Activated naive CD8-positive, alpha-beta T cell treated with anti-CD3 and anti-CD28 coated beads, Interleukin-2, amount 50 U/mL, for 24 hours (primary cell): ENCODE measurements at regions not wholly inside any gene's neighbourhood (a gene's known extent, or its start where the extent isn't known, plus 50 kb on each side); places are given as distances from the start of the nearest gene placed in this dataset.
"Not testable (repeated sequence)": the region's sequence is repeated elsewhere in the genome, so short reads cannot be mapped to it uniquely, and the experiment has no call there.

Source experiments
- ATAC-seq: fragments of 150-1000 bp; cut with Tn5 transposase; one replicate; pipeline ENCODE4 v1.10.0; 2021
- DNase-seq: peaks from one replicate; pipeline ENCODE4 v3.0.0; 2021
- H3K27ac Mint-ChIP-seq: one replicate; pipeline ENCODE4 v1.8.0; 2021; ENCODE audit warnings: mild to moderate bottlenecking, mixed read lengths
- H3K27me3 Mint-ChIP-seq: one replicate; pipeline ENCODE4 v1.8.0; 2021; ENCODE audit warnings: mixed read lengths
- H3K36me3 Mint-ChIP-seq: one replicate; pipeline ENCODE4 v1.8.0; 2021; ENCODE audit warnings: low read depth, mixed read lengths
- H3K4me1 Mint-ChIP-seq: one replicate; pipeline ENCODE4 v1.8.0; 2021; ENCODE audit warnings: mixed read lengths
- H3K4me3 Mint-ChIP-seq: one replicate; pipeline ENCODE4 v1.8.0; 2021; ENCODE audit warnings: mild to moderate bottlenecking, moderate library complexity, mixed read lengths
- H3K9me3 Mint-ChIP-seq: one replicate; pipeline ENCODE4 v1.8.0; 2021; ENCODE audit warnings: mixed read lengths

- Mint-ChIP-seq H3K4me1 (no peaks in the 10 kb centered on the region), H3K9me3 (no peaks in the 10 kb centered on the region), H3K27me3 (peaks cover 7% of the 10 kb centered on the region), H3K36me3 (no peaks in the 10 kb centered on the region), H3K4me3 (no peak overlapping the region), H3K27ac (no peak overlapping the region)
- DNase-seq (no peak), ATAC-seq (no peak)
These were observed 211.0 kb downstream of the CEMIP2 start for GRCh38 chr9:71557310-71557709.

GRCh38 chr9:71552480-71552879 lies 215.8 kb downstream of the CEMIP2 start:
- Mint-ChIP-seq H3K27me3 (peaks cover 20% of the 10 kb centered on the region), H3K4me1 (peaks cover 1% of the 10 kb centered on the region)

GRCh38 chr9:71549023-71549422 lies 219.3 kb downstream of the CEMIP2 start:
- H3K4me1 Mint-ChIP-seq, result peaks cover 1% of the 10 kb centered on the region
- peaks cover 20% of the 10 kb centered on the region for H3K27me3 Mint-ChIP-seq
- ATAC-seq, result no peak
- H3K9me3 Mint-ChIP-seq, result no peaks in the 10 kb centered on the region
- no peak overlapping the region for H3K4me3 Mint-ChIP-seq
- DNase-seq, result no peak
- H3K36me3 Mint-ChIP-seq, result no peaks in the 10 kb centered on the region
- no peak overlapping the region for H3K27ac Mint-ChIP-seq

More at GRCh38 chr9:71552480-71552879, 215.8 kb downstream of the CEMIP2 start:
- ATAC-seq (no peak), DNase-seq (no peak)
- H3K36me3 Mint-ChIP-seq, result no peaks in the 10 kb centered on the region
- H3K27ac Mint-ChIP-seq, result no peak overlapping the region
- H3K4me3 Mint-ChIP-seq, result no peak overlapping the region
- H3K9me3 Mint-ChIP-seq, result no peaks in the 10 kb centered on the region

- no peak overlapping the region for H3K27ac Mint-ChIP-seq
- H3K9me3 Mint-ChIP-seq, result no peaks in the 10 kb centered on the region
- no peak overlapping the region for H3K4me3 Mint-ChIP-seq
- DNase-seq, result no peak
- no peak for ATAC-seq
- H3K36me3 Mint-ChIP-seq, result no peaks in the 10 kb centered on the region
- H3K27me3 Mint-ChIP-seq, result peaks cover 9% of the 10 kb centered on the region
- peaks cover 1% of the 10 kb centered on the region for H3K4me1 Mint-ChIP-seq
These were observed 223.8 kb downstream of the CEMIP2 start for GRCh38 chr9:71544464-71544863.

GRCh38 chr9:71541436-71541835 lies 226.9 kb downstream of the CEMIP2 start:
- no peak for ATAC-seq
- H3K36me3 Mint-ChIP-seq, result no peaks in the 10 kb centered on the region

GRCh38 chr9:71524996-71525580 lies 243.2 kb downstream of the CEMIP2 start:
- no peak overlapping the region for H3K27ac Mint-ChIP-seq
- no peaks in the 10 kb centered on the region for H3K9me3 Mint-ChIP-seq
- H3K27me3 Mint-ChIP-seq, result peaks cover 2% of the 10 kb centered on the region
- ATAC-seq (no peak), DNase-seq (no peak)
- H3K4me3 Mint-ChIP-seq, result no peak overlapping the region
- no peaks in the 10 kb centered on the region for H3K4me1 Mint-ChIP-seq
- no peaks in the 10 kb centered on the region for H3K36me3 Mint-ChIP-seq

More at GRCh38 chr9:71541436-71541835, 226.9 kb downstream of the CEMIP2 start:
- Mint-ChIP-seq H3K27ac (no peak overlapping the region), H3K4me1 (no peaks in the 10 kb centered on the region), H3K27me3 (no peaks in the 10 kb centered on the region), H3K4me3 (no peak overlapping the region), H3K9me3 (no peaks in the 10 kb centered on the region)
- DNase-seq, result no peak

GRCh38 chr9:71524516-71524915 lies 243.8 kb downstream of the CEMIP2 start:
- ATAC-seq (no peak), DNase-seq (no peak)
- H3K27ac Mint-ChIP-seq, result no peak overlapping the region
- H3K27me3 Mint-ChIP-seq, result peaks cover 2% of the 10 kb centered on the region
- no peaks in the 10 kb centered on the region for H3K4me1 Mint-ChIP-seq
- no peaks in the 10 kb centered on the region for H3K36me3 Mint-ChIP-seq
- H3K4me3 Mint-ChIP-seq, result no peak overlapping the region
- no peaks in the 10 kb centered on the region for H3K9me3 Mint-ChIP-seq

GRCh38 chr9:71521132-71521531 lies 247.2 kb downstream of the CEMIP2 start:
- ATAC-seq, result no peak
- H3K9me3 Mint-ChIP-seq, result no peaks in the 10 kb centered on the region
- H3K27ac Mint-ChIP-seq, result no peak overlapping the region
- H3K4me3 Mint-ChIP-seq, result no peak overlapping the region
- H3K4me1 Mint-ChIP-seq, result no peaks in the 10 kb centered on the region
- H3K36me3 Mint-ChIP-seq, result no peaks in the 10 kb centered on the region
- no peak for DNase-seq
- H3K27me3 Mint-ChIP-seq, result peaks cover 2% of the 10 kb centered on the region

GRCh38 chr9:71519098-71519696 lies 249.1 kb downstream of the CEMIP2 start:
- Mint-ChIP-seq H3K4me3 (no peak overlapping the region), H3K27ac (no peak overlapping the region), H3K36me3 (no peaks in the 10 kb centered on the region), H3K4me1 (no peaks in the 10 kb centered on the region), H3K9me3 (no peaks in the 10 kb centered on the region), H3K27me3 (peaks cover 4% of the 10 kb centered on the region)
- DNase-seq (no peak), ATAC-seq (no peak)

GRCh38 chr9:71518045-71518827 lies 250.1 kb downstream of the CEMIP2 start:
- Mint-ChIP-seq H3K36me3 (no peaks in the 10 kb centered on the region), H3K27ac (no peak overlapping the region), H3K4me3 (no peak overlapping the region), H3K4me1 (no peaks in the 10 kb centered on the region), H3K9me3 (no peaks in the 10 kb centered on the region), H3K27me3 (peaks cover 4% of the 10 kb centered on the region)
- DNase-seq (no peak), ATAC-seq (no peak)

GRCh38 chr9:71515626-71516025 lies 252.7 kb downstream of the CEMIP2 start:
- Mint-ChIP-seq H3K27ac (no peak overlapping the region), H3K36me3 (no peaks in the 10 kb centered on the region), H3K27me3 (peaks cover 4% of the 10 kb centered on the region), H3K9me3 (no peaks in the 10 kb centered on the region), H3K4me3 (no peak overlapping the region), H3K4me1 (no peaks in the 10 kb centered on the region)
- DNase-seq (no peak), ATAC-seq (no peak)

GRCh38 chr9:71515107-71515506 lies 253.2 kb downstream of the CEMIP2 start:
- Mint-ChIP-seq H3K27ac (no peak overlapping the region), H3K4me3 (no peak overlapping the region), H3K36me3 (no peaks in the 10 kb centered on the region), H3K4me1 (no peaks in the 10 kb centered on the region), H3K27me3 (peaks cover 4% of the 10 kb centered on the region), H3K9me3 (no peaks in the 10 kb centered on the region)
- ATAC-seq (no peak), DNase-seq (no peak)

GRCh38 chr9:71514344-71514975 lies 253.9 kb downstream of the CEMIP2 start:
- H3K36me3 Mint-ChIP-seq, result no peaks in the 10 kb centered on the region
- no peaks in the 10 kb centered on the region for H3K9me3 Mint-ChIP-seq
- ATAC-seq (no peak), DNase-seq (no peak)
- H3K27ac Mint-ChIP-seq, result no peak overlapping the region
- H3K27me3 Mint-ChIP-seq, result peaks cover 4% of the 10 kb centered on the region
- H3K4me1 Mint-ChIP-seq, result no peaks in the 10 kb centered on the region
- H3K4me3 Mint-ChIP-seq, result no peak overlapping the region

GRCh38 chr9:71509054-71509453 lies 259.3 kb downstream of the CEMIP2 start:
- DNase-seq (no peak), ATAC-seq (peak; percentile 28)
- no peaks in the 10 kb centered on the region for H3K27me3 Mint-ChIP-seq
- H3K36me3 Mint-ChIP-seq, result no peaks in the 10 kb centered on the region
- H3K9me3 Mint-ChIP-seq, result no peaks in the 10 kb centered on the region
- no peak overlapping the region for H3K27ac Mint-ChIP-seq
- no peak overlapping the region for H3K4me3 Mint-ChIP-seq
- no peaks in the 10 kb centered on the region for H3K4me1 Mint-ChIP-seq

GRCh38 chr9:71508141-71508540 lies 260.2 kb downstream of the CEMIP2 start:
- ATAC-seq, DNase-seq, H3K4me3 Mint-ChIP-seq, H3K9me3 Mint-ChIP-seq, H3K4me1 Mint-ChIP-seq, H3K27ac Mint-ChIP-seq, H3K27me3 Mint-ChIP-seq, H3K36me3 Mint-ChIP-seq: not testable (repeated sequence)
